ENCODE measurements at regions not wholly inside any gene's neighbourhood (a gene's known extent, or its start where the extent isn't known, plus 50 kb on each side); places are given as distances from the start of the nearest gene placed in this dataset.

GRCh38 chr12:23099604-23100003, 474.6 kb downstream of the ETNK1 start:
- TF ChIP-seq EZH2phosphoT487 (IDR thresholded peaks at IDR 0.05; ENCODE audit: borderline replicate concordance) (no peak), CTCF (conservative IDR thresholded peaks at IDR 0.05; ENCODE audit: low read length) (no peak)
- no peaks in the 10 kb centered on the region for H4K20me1 ChIP-seq (ENCODE audit: insufficient read depth, low read length, poor library complexity, severe bottlenecking)
- no peaks in the 10 kb centered on the region for H3K79me2 ChIP-seq (ENCODE audit: insufficient read depth, low read length)
- no peaks in the 10 kb centered on the region for H3K36me3 ChIP-seq (ENCODE audit: insufficient read depth, low read length)
- no peak overlapping the region for H3K4me3 ChIP-seq (ENCODE audit: low read length, poor library complexity, severe bottlenecking)
- no peaks in the 10 kb centered on the region for H3K9me2 ChIP-seq (replicated peaks; ENCODE audit: low read depth, low read length)
- H3K27me3 ChIP-seq (ENCODE audit: insufficient read depth, low read length, poor library complexity, severe bottlenecking) = no peaks in the 10 kb centered on the region
- H2AFZ ChIP-seq (ENCODE audit: low read length) = no peak overlapping the region
- no peaks in the 10 kb centered on the region for H3K9me3 ChIP-seq (ENCODE audit: insufficient read depth, low read depth, low read length)
- no peaks in the 10 kb centered on the region for H3K4me1 ChIP-seq (ENCODE audit: insufficient read depth, low read length, poor library complexity, severe bottlenecking)
- H3F3A ChIP-seq (ENCODE audit: low read depth) = no peaks in the 10 kb centered on the region
- no peak overlapping the region for H3K9ac ChIP-seq (ENCODE audit: low read depth, low read length, poor library complexity, severe bottlenecking)
- H3K4me2 ChIP-seq (ENCODE audit: low read depth, low read length, poor library complexity, severe bottlenecking) = no peak overlapping the region

GRCh38 chr12:23108957-23109356, 484.0 kb downstream of the ETNK1 start:
- no peak overlapping the region for H3K4me3 ChIP-seq (ENCODE audit: low read length, poor library complexity, severe bottlenecking)
- H3K79me2 ChIP-seq (ENCODE audit: insufficient read depth, low read length) = no peaks in the 10 kb centered on the region
- H3K36me3 ChIP-seq (ENCODE audit: insufficient read depth, low read length) = no peaks in the 10 kb centered on the region
- no peaks in the 10 kb centered on the region for H3K9me2 ChIP-seq (replicated peaks; ENCODE audit: low read depth, low read length)
- no peak overlapping the region for H2AFZ ChIP-seq (ENCODE audit: low read length)
- no peaks in the 10 kb centered on the region for H4K20me1 ChIP-seq (ENCODE audit: insufficient read depth, low read length, poor library complexity, severe bottlenecking)
- no peaks in the 10 kb centered on the region for H3K4me1 ChIP-seq (ENCODE audit: insufficient read depth, low read length, poor library complexity, severe bottlenecking)
- no peak overlapping the region for H3K9ac ChIP-seq (ENCODE audit: low read depth, low read length, poor library complexity, severe bottlenecking)
- H3F3A ChIP-seq (ENCODE audit: low read depth) = no peaks in the 10 kb centered on the region
- no peak overlapping the region for H3K4me2 ChIP-seq (ENCODE audit: low read depth, low read length, poor library complexity, severe bottlenecking)
- TF ChIP-seq CTCF (conservative IDR thresholded peaks at IDR 0.05; ENCODE audit: low read length) (no peak), EZH2phosphoT487 (IDR thresholded peaks at IDR 0.05; ENCODE audit: borderline replicate concordance) (no peak)
- H3K9me3 ChIP-seq (ENCODE audit: insufficient read depth, low read depth, low read length) = no peaks in the 10 kb centered on the region
- no peaks in the 10 kb centered on the region for H3K27me3 ChIP-seq (ENCODE audit: insufficient read depth, low read length, poor library complexity, severe bottlenecking)

GRCh38 chr12:23113781-23114180, 488.8 kb downstream of the ETNK1 start:
- Histone ChIP-seq H3K4me1 (ENCODE audit: insufficient read depth, low read length, poor library complexity, severe bottlenecking) (no peaks in the 10 kb centered on the region), H2AFZ (ENCODE audit: low read length) (no peak overlapping the region), H3K36me3 (ENCODE audit: insufficient read depth, low read length) (no peaks in the 10 kb centered on the region), H3K27me3 (ENCODE audit: insufficient read depth, low read length, poor library complexity, severe bottlenecking) (no peaks in the 10 kb centered on the region), H4K20me1 (ENCODE audit: insufficient read depth, low read length, poor library complexity, severe bottlenecking) (no peaks in the 10 kb centered on the region), H3K9me3 (ENCODE audit: insufficient read depth, low read depth, low read length) (no peaks in the 10 kb centered on the region), H3K4me2 (ENCODE audit: low read depth, low read length, poor library complexity, severe bottlenecking) (no peak overlapping the region), H3K9me2 (replicated peaks; ENCODE audit: low read depth, low read length) (no peaks in the 10 kb centered on the region), H3F3A (ENCODE audit: low read depth) (no peaks in the 10 kb centered on the region), H3K9ac (ENCODE audit: low read depth, low read length, poor library complexity, severe bottlenecking) (no peak overlapping the region), H3K79me2 (ENCODE audit: insufficient read depth, low read length) (no peaks in the 10 kb centered on the region), H3K4me3 (ENCODE audit: low read length, poor library complexity, severe bottlenecking) (no peak overlapping the region)
- TF ChIP-seq EZH2phosphoT487 (IDR thresholded peaks at IDR 0.05; ENCODE audit: borderline replicate concordance) = no peak
- TF ChIP-seq CTCF (conservative IDR thresholded peaks at IDR 0.05; ENCODE audit: low read length) = no peak

Measured in Loucy (cell line).